HG03066 (cell line): ENCODE measurements at regions not wholly inside any gene's neighbourhood (a gene's known extent, or its start where the extent isn't known, plus 50 kb on each side); places are given as distances from the start of the nearest gene placed in this dataset.

Experiments
- ATAC-seq: cut with Tn5 transposase; IDR thresholded peaks from one replicate; pipeline ENCODE4 v1.9.1; 2021; ENCODE audit warnings: low read depth; ENCODE audit not compliant: unreplicated experiment

GRCh38 chr20:11112832-11113231 is 439.0 kb upstream of the JAG1 start:
- no peak for ATAC-seq

GRCh38 chr20:11114382-11114781 is 440.6 kb upstream of the JAG1 start:
- ATAC-seq, result no peak

- ATAC-seq, result no peak
These were observed 444.2 kb upstream of the JAG1 start for GRCh38 chr20:11117808-11118528.

- no peak for ATAC-seq
These were observed 445.1 kb upstream of the JAG1 start for GRCh38 chr20:11118802-11119380.

GRCh38 chr20:11119573-11119972 is 445.8 kb upstream of the JAG1 start:
- no peak for ATAC-seq

- ATAC-seq, result no peak
These were observed 446.6 kb upstream of the JAG1 start for GRCh38 chr20:11120431-11120830.

- no peak for ATAC-seq
These were observed 451.2 kb upstream of the JAG1 start for GRCh38 chr20:11124849-11125505.

GRCh38 chr20:11128220-11128718 is 454.5 kb upstream of the JAG1 start:
- ATAC-seq, result no peak

GRCh38 chr20:11128721-11129120 is 454.9 kb upstream of the JAG1 start:
- no peak for ATAC-seq

GRCh38 chr20:11130554-11131166 is 456.9 kb upstream of the JAG1 start:
- ATAC-seq, result no peak

- ATAC-seq, result no peak
These were observed 459.1 kb upstream of the JAG1 start for GRCh38 chr20:11132819-11133415.

GRCh38 chr20:11136691-11137090 is 462.9 kb upstream of the JAG1 start:
- ATAC-seq, result no peak

GRCh38 chr20:11137688-11138087 is 463.9 kb upstream of the JAG1 start:
- ATAC-seq, result no peak

GRCh38 chr20:11140359-11140758 is 466.6 kb upstream of the JAG1 start:
- no peak for ATAC-seq

- no peak for ATAC-seq
These were observed 469.7 kb upstream of the JAG1 start for GRCh38 chr20:11143481-11143880.

- ATAC-seq, result no peak
These were observed 470.5 kb upstream of the JAG1 start for GRCh38 chr20:11144114-11144950.

GRCh38 chr20:11145616-11146015 is 471.8 kb upstream of the JAG1 start:
- ATAC-seq, result no peak

- no peak for ATAC-seq
These were observed 480.0 kb upstream of the JAG1 start for GRCh38 chr20:11153819-11154218.

GRCh38 chr20:11155156-11155756 is 481.5 kb upstream of the JAG1 start:
- ATAC-seq, result no peak

GRCh38 chr20:11156922-11157321 is 483.1 kb upstream of the JAG1 start:
- ATAC-seq, result no peak
